HepG2 (cell line): ENCODE measurements at regions not wholly inside any gene's neighbourhood (a gene's known extent, or its start where the extent isn't known, plus 50 kb on each side); places are given as distances from the start of the nearest gene placed in this dataset.

Experiments used
- ATAC-seq: fragments of 200-7000 bp; cut with Tn5 transposase; 3 replicates; pipeline ENCODE4 v1.9.1; 2020; ENCODE audit warnings: mild to moderate bottlenecking, moderate library complexity
- BruUV-seq: library from RNA; stranded (reverse); fragments of 400-500 nt; replicated peaks from 2 replicates; lab custom pipeline; 2021; lab: Mats Ljungman, UMichigan
- CTCF ChIA-PET: fragments of 300-600 bp; formaldehyde crosslinking; extraction: SDS; loops from one replicate; lab custom pipeline; 2021; ENCODE audit warnings: low total read pairs, inconsistent platforms, low intra/inter-chr PET ratio; lab: Yijun Ruan, JAX
- POLR2A ChIA-PET: fragments of 350-600 bp; sonication (Branson Sonifier 250); formaldehyde crosslinking; loops from one replicate; lab custom pipeline; 2020; ENCODE audit warnings: antibody characterized with exemption, inconsistent platforms; lab: Yijun Ruan, JAX
- DNase-seq: peaks from one replicate; pipeline ENCODE4 v3.0.0-alpha.2; 2015; ENCODE audit warnings: low spot score
- FAIRE-seq: peaks from 3 replicates; lab custom pipeline; 2011; peaks lifted over from hg19 to GRCh38; lab: Jason Lieb, UNC
- H2AFZ ChIP-seq: one replicate; pipeline ENCODE4 v1.6.1; 2011; ENCODE audit warnings: low read length, inconsistent platforms
- H3K27ac ChIP-seq: fragments of 300-600 bp; 3 replicates; pipeline ENCODE4 v1.8.0; 2011; ENCODE audit warnings: mixed run types, mild to moderate bottlenecking, mixed read lengths, low read length, inconsistent platforms; ENCODE audit not compliant: insufficient read depth; ENCODE audit errors: extremely low read length
- H3K27me3 ChIP-seq, 2 experiments: fragments of 200-600 bp in 1 of 2; 2 replicates in 1 of 2; 3 replicates in 1 of 2; pipeline versions ENCODE4 v1.6.0 to v1.8.0; 2011; ENCODE audit warnings: low read length in 2 of 2, mild to moderate bottlenecking in 2 of 2, moderate library complexity in 2 of 2, inconsistent platforms in 1 of 2; ENCODE audit not compliant: insufficient read depth in 2 of 2, control insufficient read depth in 1 of 2
- H3K36me3 ChIP-seq, 2 experiments: fragments of 200-600 bp in 1 of 2; replicated peaks in 1 of 2; 2 replicates in 1 of 2; 3 replicates in 1 of 2; pipeline versions ENCODE4 v1.5.1 to v1.8.0; 2011; ENCODE audit warnings: low read length in 2 of 2, inconsistent platforms in 1 of 2; ENCODE audit not compliant: insufficient read depth in 2 of 2, control insufficient read depth in 1 of 2
- H3K4me1 ChIP-seq: 2 replicates; pipeline ENCODE4 v1.5.1; 2012; ENCODE audit warnings: low read length, inconsistent platforms; ENCODE audit not compliant: insufficient read depth
- H3K4me2 ChIP-seq: 2 replicates; pipeline ENCODE4 v1.6.0; 2011; ENCODE audit warnings: low read depth, low read length, inconsistent platforms
- H3K4me3 ChIP-seq, 3 experiments: fragments of 200-600 bp in 1 of 3; sonication (generic), shearing (Covaris generic) in 1 of 3; replicated peaks in 1 of 3; 2 replicates each; pipeline ENCODE4 v1.5.1; 2011 to 2016; ENCODE audit warnings: low read length in 3 of 3, inconsistent platforms in 2 of 3, low read depth in 2 of 3, mild to moderate bottlenecking in 2 of 3, control low read depth in 1 of 3, mixed read lengths in 1 of 3; ENCODE audit not compliant: insufficient read depth in 1 of 3
- H3K79me2 ChIP-seq: one replicate; pipeline ENCODE4 v1.6.1; 2011; ENCODE audit warnings: low read length, inconsistent platforms; ENCODE audit not compliant: insufficient read depth
- H3K9ac ChIP-seq: 2 replicates; pipeline ENCODE4 v1.6.0; 2011; ENCODE audit warnings: mild to moderate bottlenecking, low read depth, low read length, inconsistent platforms; ENCODE audit not compliant: insufficient read depth
- H3K9me3 ChIP-seq: 2 replicates; pipeline ENCODE4 v1.5.1; 2012; ENCODE audit warnings: mild to moderate bottlenecking, low read length
- H4K20me1 ChIP-seq: 2 replicates; pipeline ENCODE4 v1.6.0; 2011; ENCODE audit warnings: inconsistent platforms, mild to moderate bottlenecking, low read length, moderate library complexity; ENCODE audit not compliant: insufficient read depth
- ARHGAP35 ChIP-seq: sonication (generic); formaldehyde crosslinking; IDR thresholded peaks from 2 replicates; pipeline ENCODE4 v1.9.0; 2022; ENCODE audit warnings: mild to moderate bottlenecking, inconsistent platforms, moderate library complexity, missing genetic modification reagents, borderline replicate concordance
- ARNTL ChIP-seq: sonication (generic); formaldehyde crosslinking; IDR thresholded peaks from 2 replicates; pipeline ENCODE4 v1.4.0; 2020; ENCODE audit warnings: mild to moderate bottlenecking, missing genetic modification reagents
- KDM5B ChIP-seq: sonication (generic); formaldehyde crosslinking; IDR thresholded peaks from 2 replicates; pipeline ENCODE4 v1.4.0; 2020; ENCODE audit warnings: missing genetic modification reagents, mild to moderate bottlenecking, borderline replicate concordance
- MED8 ChIP-seq: sonication (generic); formaldehyde crosslinking; IDR thresholded peaks from 2 replicates; pipeline ENCODE4 v1.8.1; 2023; ENCODE audit warnings: mild to moderate bottlenecking, missing genetic modification reagents; ENCODE audit not compliant: insufficient replicate concordance
- NFE2L1 ChIP-seq: sonication (generic); formaldehyde crosslinking; IDR thresholded peaks from 2 replicates; pipeline ENCODE4 v1.4.0; 2020; ENCODE audit warnings: missing genetic modification reagents, mild to moderate bottlenecking, borderline replicate concordance
- NFRKB ChIP-seq: fragments of 450-650 bp; IDR thresholded peaks from 2 replicates; pipeline ENCODE4 v1.6.1; 2017
- NRL ChIP-seq: sonication (generic); formaldehyde crosslinking; IDR thresholded peaks from 2 replicates; pipeline ENCODE4 v1.5.0; 2020; ENCODE audit warnings: missing genetic modification reagents, mild to moderate bottlenecking, moderate library complexity, borderline replicate concordance
- RNF2 ChIP-seq: fragments of 450-650 bp; conservative IDR thresholded peaks from 2 replicates; pipeline ENCODE4 v1.6.1; 2016; ENCODE audit warnings: low read depth
- THAP9 ChIP-seq: sonication (generic); formaldehyde crosslinking; IDR thresholded peaks from 2 replicates; pipeline ENCODE4; 2020; ENCODE audit warnings: missing genetic modification reagents, mild to moderate bottlenecking, borderline replicate concordance
- ZFYVE20 ChIP-seq: sonication (generic); formaldehyde crosslinking; IDR thresholded peaks from 2 replicates; pipeline ENCODE4 v1.8.0; 2023; ENCODE audit warnings: low read depth, mild to moderate bottlenecking, moderate library complexity, missing genetic modification reagents, borderline replicate concordance
- ZMYM4 ChIP-seq: sonication (generic); formaldehyde crosslinking; IDR thresholded peaks from 2 replicates; pipeline ENCODE4 v1.8.1; 2023; ENCODE audit warnings: mild to moderate bottlenecking, missing genetic modification reagents
- ZNF646 ChIP-seq: sonication (generic); formaldehyde crosslinking; IDR thresholded peaks from 2 replicates; pipeline ENCODE4 v1.9.0; 2021; ENCODE audit warnings: mild to moderate bottlenecking, missing genetic modification reagents
- ZNF800 ChIP-seq: sonication (generic); formaldehyde crosslinking; IDR thresholded peaks from 2 replicates; pipeline ENCODE4 v1.4.0; 2020; ENCODE audit warnings: missing genetic modification reagents
- in situ Hi-C: cut with HindIII; loops from 2 replicates; pipeline ENCODE4 v1.10.0; 2017; ENCODE audit warnings: low pct_unique_long_range_greater_than_20kb; ENCODE audit not compliant: extremely low pct_ligation_motif_present
- intact Hi-C: fragments of 100-400 bp; cut with micrococcal nuclease; formaldehyde crosslinking; loops from one replicate; pipeline ENCODE4 v1.10.0; 2022; ENCODE audit not compliant: unreplicated experiment

GRCh38 chr2:36060133-36060532, 295.4 kb upstream of the CRIM1 start (continued):
- TF ChIP-seq ZNF646 (CRISPR knock-in tag), result no peak

- ATAC-seq (no peak), DNase-seq (no peak), FAIRE-seq (no peak)
- BruUV-seq, result no TSS peak
- no peaks in the 10 kb centered on the region for H3K9me3 ChIP-seq
- no peaks in the 10 kb centered on the region for H3K36me3 ChIP-seq
- intact Hi-C loops (no loop called here), in situ Hi-C loops (no loop called here)
- no peak overlapping the region for H3K4me3 ChIP-seq
- no peaks in the 10 kb centered on the region for H3K79me2 ChIP-seq
- no peaks in the 10 kb centered on the region; a peak in 1 of 5 replicates for H3K27me3 ChIP-seq
- CTCF ChIA-PET, result no interaction called here
- no peak overlapping the region for H3K9ac ChIP-seq
- POLR2A ChIA-PET, result no interaction called here
- no peak overlapping the region for H2AFZ ChIP-seq
- no peaks in the 10 kb centered on the region for H4K20me1 ChIP-seq
- no peak overlapping the region for H3K4me2 ChIP-seq
- no peak overlapping the region for H3K27ac ChIP-seq
- H3K4me1 ChIP-seq, result no peaks in the 10 kb centered on the region
- TF ChIP-seq THAP9 (no peak), NRL (no peak), MED8 (no peak), NFRKB (no peak), KDM5B (no peak), ZNF800 (CRISPR knock-in tag) (no peak), ARHGAP35 (CRISPR knock-in tag) (no peak), ZMYM4 (CRISPR knock-in tag) (no peak), RNF2 (no peak), ZFYVE20 (CRISPR knock-in tag) (no peak), ARNTL (CRISPR knock-in tag) (no peak), NFE2L1 (CRISPR knock-in tag) (no peak)
Measured at GRCh38 chr2:36059691-36060090, 295.9 kb upstream of the CRIM1 start.
